Nephron progenitor cell (in vitro differentiated cells): ENCODE measurements at regions not wholly inside any gene's neighbourhood (a gene's known extent, or its start where the extent isn't known, plus 50 kb on each side); places are given as distances from the start of the nearest gene placed in this dataset.

Experiments used
- DNase-seq: peaks from one replicate; pipeline ENCODE4 v3.0.0; 2021
- H3K27ac Mint-ChIP-seq: 2 replicates; pipeline ENCODE4 v1.8.0; 2021; ENCODE audit warnings: mild to moderate bottlenecking, moderate library complexity, mixed read lengths
- H3K27me3 Mint-ChIP-seq: 2 replicates; pipeline ENCODE4 v1.8.0; 2021; ENCODE audit warnings: mild to moderate bottlenecking, low read depth, mixed read lengths; ENCODE audit not compliant: poor library complexity
- H3K36me3 Mint-ChIP-seq: 2 replicates; pipeline ENCODE4 v1.8.0; 2021; ENCODE audit warnings: low read depth, mixed read lengths
- H3K4me1 Mint-ChIP-seq: 2 replicates; pipeline ENCODE4 v1.8.0; 2021; ENCODE audit warnings: mixed read lengths
- H3K4me3 Mint-ChIP-seq: 2 replicates; pipeline ENCODE4 v1.8.0; 2021; ENCODE audit warnings: mild to moderate bottlenecking, moderate library complexity, mixed read lengths
- H3K9me3 Mint-ChIP-seq: 2 replicates; pipeline ENCODE4 v1.8.0; 2021; ENCODE audit warnings: mild to moderate bottlenecking, moderate library complexity, mixed read lengths
- CTCF ChIP-seq: fragments of 200-600 bp; sonication (generic); IDR thresholded peaks from 2 replicates; pipeline ENCODE4 v1.5.0; 2021; ENCODE audit warnings: antibody characterized with exemption

- peaks cover 4% of the 10 kb centered on the region for H3K9me3 Mint-ChIP-seq
- no peaks in the 10 kb centered on the region for H3K36me3 Mint-ChIP-seq
- no peak for TF ChIP-seq CTCF
- H3K4me3 Mint-ChIP-seq = no peak overlapping the region
- H3K27me3 Mint-ChIP-seq = peaks cover 11% of the 10 kb centered on the region
- no peak overlapping the region for H3K27ac Mint-ChIP-seq
- DNase-seq = no peak
- no peaks in the 10 kb centered on the region for H3K4me1 Mint-ChIP-seq
These were observed 51.2 kb upstream of the BMPER start for GRCh38 chr7:33854178-33854577.

DNA sequence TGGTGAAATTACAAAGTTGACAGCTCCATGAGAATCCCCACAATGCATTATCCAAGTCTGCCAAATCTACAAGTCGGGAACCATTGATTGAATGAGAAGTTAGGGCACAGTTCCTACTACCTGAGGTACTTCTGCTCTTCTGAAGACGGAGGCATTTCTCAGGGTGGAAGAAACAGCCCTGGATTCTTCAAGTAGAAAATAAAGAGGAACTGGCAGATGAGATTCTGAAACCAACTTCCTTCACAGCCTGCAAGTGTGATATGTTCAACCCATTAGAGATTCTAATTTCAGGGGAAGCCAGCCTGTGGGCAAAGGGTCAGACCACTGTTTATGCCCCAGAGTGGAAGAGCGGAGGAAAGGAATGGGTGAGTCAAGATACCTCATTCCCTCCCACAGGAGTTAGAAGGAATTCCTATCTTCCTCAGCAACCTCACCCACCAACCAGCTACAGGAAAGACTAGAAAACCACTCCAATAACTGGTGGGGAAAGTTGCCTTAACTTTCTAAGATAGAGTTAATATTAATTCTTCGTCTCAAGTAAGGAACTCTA lies 50.5 kb upstream of the BMPER start:
- Mint-ChIP-seq H3K4me3 (no peak overlapping the region), H3K27ac (no peak overlapping the region), H3K4me1 (no peaks in the 10 kb centered on the region), H3K36me3 (no peaks in the 10 kb centered on the region), H3K9me3 (peaks cover 9% of the 10 kb centered on the region), H3K27me3 (peaks cover 11% of the 10 kb centered on the region)
- no peak for TF ChIP-seq CTCF
- DNase-seq = no peak
